OCI-LY7 (cell line): ENCODE measurements at regions not wholly inside any gene's neighbourhood (a gene's known extent, or its start where the extent isn't known, plus 50 kb on each side); places are given as distances from the start of the nearest gene placed in this dataset.

Source experiments
- BruUV-seq: library from RNA; stranded (reverse); fragments of 400-500 nt; replicated peaks from 2 replicates; lab custom pipeline; 2021; lab: Mats Ljungman, UMichigan
- CTCF ChIA-PET: fragments of 300-600 bp; sonication (Branson Sonifier 250); formaldehyde crosslinking; loops from one replicate; lab custom pipeline; 2022; ENCODE audit warnings: antibody characterized with exemption; ENCODE audit not compliant: unreplicated experiment; lab: Charles Lee
- POLR2A ChIA-PET: fragments of 300-600 bp; sonication (Branson Sonifier 250); formaldehyde crosslinking; loops from one replicate; lab custom pipeline; 2022; ENCODE audit warnings: antibody characterized with exemption; lab: Charles Lee
- DNase-seq: peaks from one replicate; pipeline ENCODE4 v3.0.0-alpha.2; 2015; ENCODE audit warnings: low spot score
- H2AFZ ChIP-seq: fragments of 200-600 bp; sonication (generic), shearing (Covaris generic); 2 replicates; pipeline ENCODE4 v1.6.1; 2014; ENCODE audit warnings: mild to moderate bottlenecking, antibody characterized with exemption, low read length, moderate library complexity
- H3K27ac ChIP-seq: fragments of 200-600 bp; sonication (generic); 2 replicates; pipeline ENCODE4 v1.5.1; 2014; ENCODE audit warnings: mixed run types, low read depth, mild to moderate bottlenecking, moderate library complexity, low read length, inconsistent platforms; ENCODE audit not compliant: poor library complexity, severe bottlenecking
- H3K36me3 ChIP-seq: fragments of 200-600 bp; sonication (generic); 2 replicates; pipeline ENCODE4 v1.6.1; 2014; ENCODE audit warnings: mild to moderate bottlenecking, antibody characterized with exemption, low read length, moderate library complexity, mixed read lengths; ENCODE audit not compliant: insufficient read depth
- H3K4me1 ChIP-seq: fragments of 200-600 bp; sonication (generic); 2 replicates; pipeline ENCODE4 v1.5.1; 2014; ENCODE audit warnings: mild to moderate bottlenecking, low read length; ENCODE audit not compliant: insufficient read depth, poor library complexity, severe bottlenecking
- H3K4me2 ChIP-seq: fragments of 200-600 bp; sonication (generic); 2 replicates; pipeline ENCODE4 v1.6.1; 2014; ENCODE audit warnings: mild to moderate bottlenecking, low read length
- H3K4me3 ChIP-seq: fragments of 200-600 bp; sonication (generic); 2 replicates; pipeline ENCODE4 v1.5.1; 2014; ENCODE audit warnings: mild to moderate bottlenecking, low read depth, low read length; ENCODE audit not compliant: poor library complexity, severe bottlenecking
- H3K79me2 ChIP-seq: fragments of 200-600 bp; sonication (generic); 2 replicates; pipeline ENCODE4 v1.6.1; 2016; ENCODE audit warnings: low read depth, mild to moderate bottlenecking, low read length, moderate library complexity, mixed read lengths; ENCODE audit not compliant: insufficient read depth
- H3K9me2 ChIP-seq: fragments of 200-600 bp; sonication (generic); 2 replicates; pipeline ENCODE4 v1.6.1; 2016; ENCODE audit warnings: mild to moderate bottlenecking, low read length, mixed read lengths; ENCODE audit not compliant: insufficient read depth
- H3K9me3 ChIP-seq: fragments of 200-600 bp; sonication (generic); 2 replicates; pipeline ENCODE4 v1.6.1; 2014; ENCODE audit warnings: mild to moderate bottlenecking, mixed run types, low read length, mixed read lengths
- H4K20me1 ChIP-seq: fragments of 200-600 bp; sonication (generic); 2 replicates; pipeline ENCODE4 v1.6.1; 2014; ENCODE audit warnings: mild to moderate bottlenecking, antibody characterized with exemption, low read length, moderate library complexity, mixed read lengths; ENCODE audit not compliant: insufficient read depth
- CTCF ChIP-seq: fragments of 200-600 bp; sonication (generic); conservative IDR thresholded peaks from 2 replicates; pipeline ENCODE4 v1.5.1; 2014; ENCODE audit warnings: mild to moderate bottlenecking, antibody characterized with exemption, low read length, moderate library complexity, mixed read lengths
- EZH2phosphoT487 ChIP-seq: fragments of 200-600 bp; sonication (generic); IDR thresholded peaks from 2 replicates; pipeline ENCODE4 v1.6.1; 2018; ENCODE audit warnings: low read depth, borderline replicate concordance, mild to moderate bottlenecking, mixed run types, antibody characterized with exemption, low read length, moderate library complexity, mixed read lengths
- intact Hi-C: fragments of 100-400 bp; cut with micrococcal nuclease; formaldehyde crosslinking; loops from one replicate; pipeline ENCODE4 v1.10.0; 2022; ENCODE audit not compliant: unreplicated experiment

- DNase-seq: no peak
- intact Hi-C loops: loop anchor here (10.0 kb wide), 1 partner anchor 746 kb away; no protein-coding TSS in a partner anchor
- Histone ChIP-seq H3K27ac (no peak overlapping the region), H2AFZ (no peak overlapping the region), H3K36me3 (no peaks in the 10 kb centered on the region), H4K20me1 (no peaks in the 10 kb centered on the region), H3K4me3 (no peak overlapping the region), H3K79me2 (no peaks in the 10 kb centered on the region), H3K9me3 (no peaks in the 10 kb centered on the region), H3K4me1 (peaks cover 8% of the 10 kb centered on the region), H3K4me2 (no peak overlapping the region), H3K9me2 (no peaks in the 10 kb centered on the region)
- BruUV-seq: no TSS peak
- TF ChIP-seq CTCF (no peak), EZH2phosphoT487 (no peak)
- POLR2A ChIA-PET: interaction anchor here (0.7 kb wide), 2 partner anchors 11 to 639 kb away, joined by 4 to 5 read pairs; no protein-coding TSS in a partner anchor
- CTCF ChIA-PET: no interaction called here
Measured at GRCh38 chr20:19078448-19079373, 133.7 kb upstream of the SLC24A3 start.

- H3K27ac ChIP-seq: no peak overlapping the region
- CTCF ChIA-PET: interaction anchor here (0.5 kb wide), 1 partner anchor 52 kb away, joined by 3 read pairs; no protein-coding TSS in a partner anchor
- no peaks in the 10 kb centered on the region for H3K36me3 ChIP-seq
- H3K4me2 ChIP-seq: no peak overlapping the region
- POLR2A ChIA-PET: interaction anchor here (0.6 kb wide), 1 partner anchor 1179 kb away, joined by 9 read pairs; no protein-coding TSS in a partner anchor
- H3K9me3 ChIP-seq: no peaks in the 10 kb centered on the region
- peaks cover 6% of the 10 kb centered on the region for H3K4me1 ChIP-seq
- H4K20me1 ChIP-seq: no peaks in the 10 kb centered on the region
- BruUV-seq: no TSS peak
- intact Hi-C loops: loop anchor here (10.0 kb wide), 1 partner anchor 745 kb away; no protein-coding TSS in a partner anchor
- DNase-seq: no peak
- H3K79me2 ChIP-seq: no peaks in the 10 kb centered on the region
- no peak overlapping the region for H3K4me3 ChIP-seq
- H3K9me2 ChIP-seq: no peaks in the 10 kb centered on the region
- H2AFZ ChIP-seq: no peak overlapping the region
- no peak for TF ChIP-seq EZH2phosphoT487
- no peak for TF ChIP-seq CTCF
Measured at GRCh38 chr20:19079536-19080299, 132.7 kb upstream of the SLC24A3 start.
